Embryonic facial prominence (tissue), 1 donor: ENCODE measurements at regions not wholly inside any gene's neighbourhood (a gene's known extent, or its start where the extent isn't known, plus 50 kb on each side); places are given as distances from the start of the nearest gene placed in this dataset.

ENCODE experiments used
- DNase-seq: peaks from one replicate; pipeline ENCODE4 v3.0.0-alpha.2; 2016; ENCODE audit errors: extremely low spot score

GRCh38 chr4:20353646-20354045 lies 101.9 kb downstream of the SLIT2 start:
- DNase-seq, result no peak

GRCh38 chr4:20354120-20354519 lies 102.4 kb downstream of the SLIT2 start:
- DNase-seq, result no peak

- DNase-seq, result no peak
Observed at GRCh38 chr4:20356565-20356964, 104.9 kb downstream of the SLIT2 start.

- no peak for DNase-seq
Observed at GRCh38 chr4:20358110-20358509, 106.4 kb downstream of the SLIT2 start.

GRCh38 chr4:20359692-20360091 lies 108.0 kb downstream of the SLIT2 start:
- DNase-seq, result no peak

GRCh38 chr4:20362148-20362547 lies 110.4 kb downstream of the SLIT2 start:
- no peak for DNase-seq

- no peak for DNase-seq
Observed at GRCh38 chr4:20364969-20365368, 113.3 kb downstream of the SLIT2 start.

- no peak for DNase-seq
Observed at GRCh38 chr4:20367446-20367845, 115.7 kb downstream of the SLIT2 start.

- DNase-seq, result peak; percentile 13
Observed at GRCh38 chr4:20368926-20369325, 117.2 kb downstream of the SLIT2 start.

- DNase-seq, result no peak
Observed at GRCh38 chr4:20370274-20370673, 118.6 kb downstream of the SLIT2 start.

GRCh38 chr4:20376070-20376469 lies 124.4 kb downstream of the SLIT2 start:
- no peak for DNase-seq

- no peak for DNase-seq
Observed at GRCh38 chr4:20378181-20378580, 126.5 kb downstream of the SLIT2 start.

GRCh38 chr4:20381005-20381404 lies 129.3 kb downstream of the SLIT2 start:
- DNase-seq, result no peak

GRCh38 chr4:20383283-20383682 lies 131.6 kb downstream of the SLIT2 start:
- no peak for DNase-seq

GRCh38 chr4:20383969-20384368 lies 132.3 kb downstream of the SLIT2 start:
- DNase-seq, result no peak

- DNase-seq, result no peak
Observed at GRCh38 chr4:20384456-20384855, 132.8 kb downstream of the SLIT2 start.

GRCh38 chr4:20386001-20386740 lies 134.5 kb downstream of the SLIT2 start:
- no peak for DNase-seq

- DNase-seq, result no peak
Observed at GRCh38 chr4:20386906-20387305, 135.2 kb downstream of the SLIT2 start.

- DNase-seq, result no peak
Observed at GRCh38 chr4:20391198-20391597, 139.5 kb downstream of the SLIT2 start.

GRCh38 chr4:20391912-20392311 lies 140.2 kb downstream of the SLIT2 start:
- no peak for DNase-seq

- no peak for DNase-seq
Observed at GRCh38 chr4:20393486-20394100, 141.9 kb downstream of the SLIT2 start.

- no peak for DNase-seq
Observed at GRCh38 chr4:20394512-20394911, 142.8 kb downstream of the SLIT2 start.

- DNase-seq, result no peak
Observed at GRCh38 chr4:20395160-20395773, 143.6 kb downstream of the SLIT2 start.
